ENCODE measurements at regions not wholly inside any gene's neighbourhood (a gene's known extent, or its start where the extent isn't known, plus 50 kb on each side); places are given as distances from the start of the nearest gene placed in this dataset.

DNA sequence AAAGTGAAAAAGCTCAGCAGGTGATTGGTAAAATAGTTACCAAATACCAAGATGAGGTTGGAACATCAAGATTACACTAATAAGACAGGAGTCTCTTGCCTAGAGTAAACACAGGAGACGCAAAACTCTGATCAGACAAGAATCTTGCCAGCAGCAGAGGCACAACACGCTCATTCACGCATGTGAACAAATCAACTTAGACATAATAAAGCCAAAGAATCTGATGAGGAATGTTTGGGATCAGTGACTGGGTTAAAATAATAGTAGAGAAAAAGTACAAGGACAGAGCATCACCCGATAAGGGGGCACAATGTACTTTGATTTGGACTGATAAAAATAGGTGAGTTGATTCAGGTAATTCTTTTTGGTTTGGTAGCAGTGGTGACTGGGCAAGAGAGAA, 159.5 kb upstream of the GRIP1 start:
- Histone ChIP-seq H3K4me1 (ENCODE audit: control insufficient read depth, insufficient read depth, low read length) (no peaks in the 10 kb centered on the region), H3K4me3 (ENCODE audit: low read depth in 2 of 2, low read length in 2 of 2) (no peak overlapping the region), H3K36me3 (ENCODE audit: control insufficient read depth, insufficient read depth, low read length) (no peaks in the 10 kb centered on the region), H3K27me3 (ENCODE audit: control insufficient read depth, insufficient read depth, low read length) (no peaks in the 10 kb centered on the region), H3K9me3 (ENCODE audit: control insufficient read depth, insufficient read depth, low read depth, low read length) (no peaks in the 10 kb centered on the region), H3K27ac (ENCODE audit: low read length) (no peak overlapping the region)
- POLR2A ChIA-PET, result no interaction called here
- DNase-seq (ENCODE audit: low read depth, low spot score), result no peak
- CTCF ChIA-PET, result no interaction called here
- in situ Hi-C loops (cut with HindIII; ENCODE audit: low pct_unique_long_range_greater_than_20kb, low sequenced_read_pairs), result no loop called here
- TF ChIP-seq, protein P1, sequence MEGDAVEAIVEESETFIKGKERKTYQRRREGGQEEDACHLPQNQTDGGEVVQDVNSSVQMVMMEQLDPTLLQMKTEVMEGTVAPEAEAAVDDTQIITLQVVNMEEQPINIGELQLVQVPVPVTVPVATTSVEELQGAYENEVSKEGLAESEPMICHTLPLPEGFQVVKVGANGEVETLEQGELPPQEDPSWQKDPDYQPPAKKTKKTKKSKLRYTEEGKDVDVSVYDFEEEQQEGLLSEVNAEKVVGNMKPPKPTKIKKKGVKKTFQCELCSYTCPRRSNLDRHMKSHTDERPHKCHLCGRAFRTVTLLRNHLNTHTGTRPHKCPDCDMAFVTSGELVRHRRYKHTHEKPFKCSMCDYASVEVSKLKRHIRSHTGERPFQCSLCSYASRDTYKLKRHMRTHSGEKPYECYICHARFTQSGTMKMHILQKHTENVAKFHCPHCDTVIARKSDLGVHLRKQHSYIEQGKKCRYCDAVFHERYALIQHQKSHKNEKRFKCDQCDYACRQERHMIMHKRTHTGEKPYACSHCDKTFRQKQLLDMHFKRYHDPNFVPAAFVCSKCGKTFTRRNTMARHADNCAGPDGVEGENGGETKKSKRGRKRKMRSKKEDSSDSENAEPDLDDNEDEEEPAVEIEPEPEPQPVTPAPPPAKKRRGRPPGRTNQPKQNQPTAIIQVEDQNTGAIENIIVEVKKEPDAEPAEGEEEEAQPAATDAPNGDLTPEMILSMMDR (IDR thresholded peaks at IDR 0.05), result no peak
- TF ChIP-seq REST (IDR thresholded peaks at IDR 0.05; ENCODE audit: insufficient read depth in 1 of 2, low read depth in 2 of 2, low read length in 1 of 2), result no peak
- no peak for TF ChIP-seq TCF7L2 (IDR thresholded peaks at IDR 0.05; ENCODE audit: low read depth, low read length)
- TF ChIP-seq SIN3A (IDR thresholded peaks at IDR 0.05; ENCODE audit: borderline replicate concordance, insufficient read depth, low read depth, low read length), result no peak
- no peak for TF ChIP-seq POLR2AphosphoS5 (IDR thresholded peaks at IDR 0.05; ENCODE audit: low read depth, low read length)
- no peak for ATAC-seq
- no TSS peak for BruUV-seq (replicated peaks)
- intact Hi-C loops (cut with micrococcal nuclease; ENCODE audit: unreplicated experiment), result no loop called here

GRCh38 chr12:66848967-66849366, 170.1 kb upstream of the GRIP1 start:
- in situ Hi-C loops (cut with HindIII; ENCODE audit: low pct_unique_long_range_greater_than_20kb, low sequenced_read_pairs), result no loop called here

More at GRCh38 chr12:66848967-66849366, 170.1 kb upstream of the GRIP1 start:
- peaks cover 3% of the 10 kb centered on the region; the same call in 1 of the 2 replicates for H3K27me3 ChIP-seq (ENCODE audit: control insufficient read depth, insufficient read depth, low read length)
- ChIA-PET POLR2A (no interaction called here), CTCF (no interaction called here)
- DNase-seq (ENCODE audit: low read depth, low spot score), result no peak
- TF ChIP-seq SIN3A (IDR thresholded peaks at IDR 0.05; ENCODE audit: borderline replicate concordance, insufficient read depth, low read depth, low read length) (no peak), TCF7L2 (IDR thresholded peaks at IDR 0.05; ENCODE audit: low read depth, low read length) (no peak), POLR2AphosphoS5 (IDR thresholded peaks at IDR 0.05; ENCODE audit: low read depth, low read length) (no peak), REST (IDR thresholded peaks at IDR 0.05; ENCODE audit: insufficient read depth in 1 of 2, low read depth in 2 of 2, low read length in 1 of 2) (peak; percentile 47 to 57; a peak in 2 of 4 replicates)
- no peaks in the 10 kb centered on the region for H3K9me3 ChIP-seq (ENCODE audit: control insufficient read depth, insufficient read depth, low read depth, low read length)
- intact Hi-C loops (cut with micrococcal nuclease; ENCODE audit: unreplicated experiment), result no loop called here
- no peaks in the 10 kb centered on the region for H3K36me3 ChIP-seq (ENCODE audit: control insufficient read depth, insufficient read depth, low read length)
- BruUV-seq (replicated peaks), result no TSS peak
- H3K4me3 ChIP-seq (ENCODE audit: low read depth in 2 of 2, low read length in 2 of 2), result no peak overlapping the region
- ATAC-seq, result no peak
- H3K27ac ChIP-seq (ENCODE audit: low read length), result no peak overlapping the region
- no peaks in the 10 kb centered on the region for H3K4me1 ChIP-seq (ENCODE audit: control insufficient read depth, insufficient read depth, low read length)

All from Panc1 (cell line).